ENCODE measurements at regions not wholly inside any gene's neighbourhood (a gene's known extent, or its start where the extent isn't known, plus 50 kb on each side); places are given as distances from the start of the nearest gene placed in this dataset.

- peak; percentile 19 for DNase-seq (ENCODE audit: low read depth in 2 of 2)
Measured at GRCh38 chr6:97586344-97586743, 303.3 kb upstream of the MMS22L start.

- DNase-seq (ENCODE audit: low read depth in 2 of 2): no peak
Measured at GRCh38 chr6:97591955-97592354, 308.9 kb upstream of the MMS22L start.

GRCh38 chr6:97594844-97595243 is 311.8 kb upstream of the MMS22L start:
- peak; percentile 24 to 30 for DNase-seq (ENCODE audit: low read depth in 2 of 2)

- DNase-seq (ENCODE audit: low read depth in 2 of 2): no peak
Measured at GRCh38 chr6:97621111-97621510, 338.1 kb upstream of the MMS22L start.

GRCh38 chr6:97626671-97627441 is 343.8 kb upstream of the MMS22L start:
- DNase-seq (ENCODE audit: low read depth in 2 of 2): peak; percentile 46 to 49

GRCh38 chr6:97629180-97629579 is 346.2 kb upstream of the MMS22L start:
- no peak for DNase-seq (ENCODE audit: low read depth in 2 of 2)

GRCh38 chr6:97630604-97631003 is 347.6 kb upstream of the MMS22L start:
- peak; percentile 50 to 54 for DNase-seq (ENCODE audit: low read depth in 2 of 2)

GRCh38 chr6:97632341-97632740 is 349.3 kb upstream of the MMS22L start:
- peak; percentile 42 to 47 for DNase-seq (ENCODE audit: low read depth in 2 of 2)

- DNase-seq (ENCODE audit: low read depth in 2 of 2): no peak
Measured at GRCh38 chr6:97639702-97640101, 356.7 kb upstream of the MMS22L start.

GRCh38 chr6:97644353-97644752 is 361.3 kb upstream of the MMS22L start:
- DNase-seq (ENCODE audit: low read depth in 2 of 2): no peak

- no peak for DNase-seq (ENCODE audit: low read depth in 2 of 2)
Measured at GRCh38 chr6:97645757-97646156, 362.7 kb upstream of the MMS22L start.

GRCh38 chr6:97653076-97653475 is 370.1 kb upstream of the MMS22L start:
- no peak for DNase-seq (ENCODE audit: low read depth in 2 of 2)

- no peak for DNase-seq (ENCODE audit: low read depth in 2 of 2)
Measured at GRCh38 chr6:97653517-97653916, 370.5 kb upstream of the MMS22L start.

GRCh38 chr6:97654674-97655073 is 371.7 kb upstream of the MMS22L start:
- DNase-seq (ENCODE audit: low read depth in 2 of 2): no peak

GRCh38 chr6:97656236-97656635 is 373.2 kb upstream of the MMS22L start:
- DNase-seq (ENCODE audit: low read depth in 2 of 2): no peak

GRCh38 chr6:97656706-97657350 is 373.8 kb upstream of the MMS22L start:
- no peak for DNase-seq (ENCODE audit: low read depth in 2 of 2)

GRCh38 chr6:97658090-97658489 is 375.1 kb upstream of the MMS22L start:
- no peak for DNase-seq (ENCODE audit: low read depth in 2 of 2)

GRCh38 chr6:97663252-97663651 is 380.2 kb upstream of the MMS22L start:
- DNase-seq (ENCODE audit: low read depth in 2 of 2): no peak

- DNase-seq (ENCODE audit: low read depth in 2 of 2): no peak
Measured at GRCh38 chr6:97665446-97665845, 382.4 kb upstream of the MMS22L start.

GRCh38 chr6:97666889-97667288 is 383.9 kb upstream of the MMS22L start:
- no peak for DNase-seq (ENCODE audit: low read depth in 2 of 2)

GRCh38 chr6:97668716-97669115 is 385.7 kb upstream of the MMS22L start:
- DNase-seq (ENCODE audit: low read depth in 2 of 2): no peak

- DNase-seq (ENCODE audit: low read depth in 2 of 2): no peak
Measured at GRCh38 chr6:97669191-97670031, 386.4 kb upstream of the MMS22L start.

GRCh38 chr6:97674802-97675201 is 391.8 kb upstream of the MMS22L start:
- DNase-seq (ENCODE audit: low read depth in 2 of 2): no peak

Data from fibroblast of skin of left biceps (primary cell).